ENCODE measurements at regions not wholly inside any gene's neighbourhood (a gene's known extent, or its start where the extent isn't known, plus 50 kb on each side); places are given as distances from the start of the nearest gene placed in this dataset.

DNA sequence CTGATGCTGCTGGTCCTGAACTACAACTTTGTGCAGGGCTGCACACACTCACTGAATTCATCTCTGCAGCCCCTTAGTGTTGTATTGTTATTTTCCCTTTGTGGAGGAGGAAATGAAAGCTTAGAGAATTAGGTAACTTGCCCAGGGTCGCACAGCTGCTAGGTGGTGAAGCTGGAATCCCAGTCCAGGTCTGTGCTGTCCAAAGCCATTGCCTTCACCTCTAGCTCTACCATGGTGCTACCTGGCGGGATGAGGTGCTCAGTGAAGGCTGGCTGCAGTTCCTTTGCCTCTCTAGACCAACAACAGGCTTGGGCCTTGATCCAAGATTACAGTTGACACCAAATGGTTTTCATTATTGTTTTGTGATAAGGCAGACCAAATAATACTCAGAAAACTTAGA is 177.8 kb upstream of the PITX1 start:
- TF ChIP-seq, protein P1, sequence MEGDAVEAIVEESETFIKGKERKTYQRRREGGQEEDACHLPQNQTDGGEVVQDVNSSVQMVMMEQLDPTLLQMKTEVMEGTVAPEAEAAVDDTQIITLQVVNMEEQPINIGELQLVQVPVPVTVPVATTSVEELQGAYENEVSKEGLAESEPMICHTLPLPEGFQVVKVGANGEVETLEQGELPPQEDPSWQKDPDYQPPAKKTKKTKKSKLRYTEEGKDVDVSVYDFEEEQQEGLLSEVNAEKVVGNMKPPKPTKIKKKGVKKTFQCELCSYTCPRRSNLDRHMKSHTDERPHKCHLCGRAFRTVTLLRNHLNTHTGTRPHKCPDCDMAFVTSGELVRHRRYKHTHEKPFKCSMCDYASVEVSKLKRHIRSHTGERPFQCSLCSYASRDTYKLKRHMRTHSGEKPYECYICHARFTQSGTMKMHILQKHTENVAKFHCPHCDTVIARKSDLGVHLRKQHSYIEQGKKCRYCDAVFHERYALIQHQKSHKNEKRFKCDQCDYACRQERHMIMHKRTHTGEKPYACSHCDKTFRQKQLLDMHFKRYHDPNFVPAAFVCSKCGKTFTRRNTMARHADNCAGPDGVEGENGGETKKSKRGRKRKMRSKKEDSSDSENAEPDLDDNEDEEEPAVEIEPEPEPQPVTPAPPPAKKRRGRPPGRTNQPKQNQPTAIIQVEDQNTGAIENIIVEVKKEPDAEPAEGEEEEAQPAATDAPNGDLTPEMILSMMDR (IDR thresholded peaks at IDR 0.05; ENCODE audit: borderline replicate concordance, extremely low read depth, low read length, poor library complexity, severe bottlenecking): no peak
- no peak for TF ChIP-seq EZH2 (IDR thresholded peaks at IDR 0.05; ENCODE audit: borderline replicate concordance, low read depth, low read length, severe bottlenecking)
